RWPE2 (cell line): ENCODE measurements at regions not wholly inside any gene's neighbourhood (a gene's known extent, or its start where the extent isn't known, plus 50 kb on each side); places are given as distances from the start of the nearest gene placed in this dataset.

Source experiments
- ATAC-seq: fragments of 200-7000 bp; cut with Tn5 transposase; 3 replicates; pipeline ENCODE4 v1.9.1; 2021; ENCODE audit warnings: low read depth
- DNase-seq: peaks from one replicate; pipeline ENCODE4 v3.0.0-alpha.2; 2020; ENCODE audit warnings: low spot score
- H3K27ac ChIP-seq: fragments of 450-650 bp; 2 replicates; pipeline ENCODE4 v1.5.1; 2017; ENCODE audit warnings: mild to moderate bottlenecking; ENCODE audit not compliant: poor library complexity, severe bottlenecking
- H3K27me3 ChIP-seq: fragments of 250-450 bp; sonication (Bioruptor Pico); 2 replicates; pipeline ENCODE4 v1.5.1; 2021; ENCODE audit warnings: mild to moderate bottlenecking, moderate library complexity; ENCODE audit not compliant: insufficient read depth, poor library complexity, severe bottlenecking
- H3K36me3 ChIP-seq: fragments of 250-450 bp; sonication (Bioruptor Pico); 2 replicates; pipeline ENCODE4 v1.5.1; 2020; ENCODE audit warnings: low read depth, mild to moderate bottlenecking, moderate library complexity
- H3K4me1 ChIP-seq: fragments of 250-450 bp; sonication (Bioruptor Pico); 2 replicates; pipeline ENCODE4 v1.5.1; 2021; ENCODE audit warnings: mild to moderate bottlenecking, moderate library complexity; ENCODE audit not compliant: insufficient read depth, poor library complexity, severe bottlenecking
- H3K4me3 ChIP-seq: fragments of 250-450 bp; sonication (Bioruptor Pico); 2 replicates; pipeline ENCODE4 v1.5.1; 2021; ENCODE audit warnings: mild to moderate bottlenecking, moderate library complexity; ENCODE audit not compliant: severe bottlenecking
- H3K9me3 ChIP-seq: fragments of 250-450 bp; sonication (Bioruptor Pico); 2 replicates; pipeline ENCODE4 v1.5.1; 2021; ENCODE audit warnings: mild to moderate bottlenecking, moderate library complexity; ENCODE audit not compliant: severe bottlenecking
- TF ChIP-seq, protein P1 (sequence below): fragments of 450-650 bp; IDR thresholded peaks from one replicate; pipeline ENCODE4 v1.5.1; 2017; ENCODE audit warnings: mild to moderate bottlenecking, moderate library complexity; ENCODE audit not compliant: poor library complexity, severe bottlenecking

GRCh38 chr2:138974651-138975050 is 194.5 kb upstream of the NXPH2 start:
- DNase-seq (no peak), ATAC-seq (no peak)
- Histone ChIP-seq H3K4me3 (no peak overlapping the region), H3K27ac (no peak overlapping the region), H3K9me3 (no peaks in the 10 kb centered on the region), H3K4me1 (no peaks in the 10 kb centered on the region), H3K27me3 (no peaks in the 10 kb centered on the region), H3K36me3 (no peaks in the 10 kb centered on the region)
- TF ChIP-seq, protein P1, sequence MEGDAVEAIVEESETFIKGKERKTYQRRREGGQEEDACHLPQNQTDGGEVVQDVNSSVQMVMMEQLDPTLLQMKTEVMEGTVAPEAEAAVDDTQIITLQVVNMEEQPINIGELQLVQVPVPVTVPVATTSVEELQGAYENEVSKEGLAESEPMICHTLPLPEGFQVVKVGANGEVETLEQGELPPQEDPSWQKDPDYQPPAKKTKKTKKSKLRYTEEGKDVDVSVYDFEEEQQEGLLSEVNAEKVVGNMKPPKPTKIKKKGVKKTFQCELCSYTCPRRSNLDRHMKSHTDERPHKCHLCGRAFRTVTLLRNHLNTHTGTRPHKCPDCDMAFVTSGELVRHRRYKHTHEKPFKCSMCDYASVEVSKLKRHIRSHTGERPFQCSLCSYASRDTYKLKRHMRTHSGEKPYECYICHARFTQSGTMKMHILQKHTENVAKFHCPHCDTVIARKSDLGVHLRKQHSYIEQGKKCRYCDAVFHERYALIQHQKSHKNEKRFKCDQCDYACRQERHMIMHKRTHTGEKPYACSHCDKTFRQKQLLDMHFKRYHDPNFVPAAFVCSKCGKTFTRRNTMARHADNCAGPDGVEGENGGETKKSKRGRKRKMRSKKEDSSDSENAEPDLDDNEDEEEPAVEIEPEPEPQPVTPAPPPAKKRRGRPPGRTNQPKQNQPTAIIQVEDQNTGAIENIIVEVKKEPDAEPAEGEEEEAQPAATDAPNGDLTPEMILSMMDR = no peak

GRCh38 chr2:138964418-138964817 is 184.2 kb upstream of the NXPH2 start:
- Histone ChIP-seq H3K27ac (no peak overlapping the region), H3K36me3 (no peaks in the 10 kb centered on the region), H3K27me3 (no peaks in the 10 kb centered on the region), H3K4me1 (no peaks in the 10 kb centered on the region), H3K4me3 (no peak overlapping the region), H3K9me3 (no peaks in the 10 kb centered on the region)
- TF ChIP-seq, protein P1 = no peak
- no peak for DNase-seq
- ATAC-seq = peak; percentile 87

- H3K36me3 ChIP-seq = no peaks in the 10 kb centered on the region
- no peak for ATAC-seq
- H3K27me3 ChIP-seq = no peaks in the 10 kb centered on the region
- H3K4me1 ChIP-seq = no peaks in the 10 kb centered on the region
- no peaks in the 10 kb centered on the region for H3K9me3 ChIP-seq
- no peak for DNase-seq
- TF ChIP-seq, protein P1 = no peak
- H3K4me3 ChIP-seq = no peak overlapping the region
- no peak overlapping the region for H3K27ac ChIP-seq
Measured at GRCh38 chr2:138962686-138963085, 182.5 kb upstream of the NXPH2 start.

GRCh38 chr2:138960191-138960590 is 180.0 kb upstream of the NXPH2 start:
- Histone ChIP-seq H3K27ac (no peak overlapping the region), H3K4me3 (no peak overlapping the region), H3K27me3 (no peaks in the 10 kb centered on the region), H3K36me3 (no peaks in the 10 kb centered on the region), H3K9me3 (no peaks in the 10 kb centered on the region), H3K4me1 (no peaks in the 10 kb centered on the region)
- TF ChIP-seq, protein P1 = no peak
- no peak for DNase-seq
- no peak for ATAC-seq

GRCh38 chr2:138959031-138959430 is 178.8 kb upstream of the NXPH2 start:
- Histone ChIP-seq H3K9me3 (no peaks in the 10 kb centered on the region), H3K4me1 (no peaks in the 10 kb centered on the region), H3K27ac (no peak overlapping the region), H3K36me3 (no peaks in the 10 kb centered on the region), H3K4me3 (no peak overlapping the region), H3K27me3 (no peaks in the 10 kb centered on the region)
- TF ChIP-seq, protein P1 = no peak
- ATAC-seq (no peak), DNase-seq (no peak)
